ENCODE measurements at regions not wholly inside any gene's neighbourhood (a gene's known extent, or its start where the extent isn't known, plus 50 kb on each side); places are given as distances from the start of the nearest gene placed in this dataset.

DNA sequence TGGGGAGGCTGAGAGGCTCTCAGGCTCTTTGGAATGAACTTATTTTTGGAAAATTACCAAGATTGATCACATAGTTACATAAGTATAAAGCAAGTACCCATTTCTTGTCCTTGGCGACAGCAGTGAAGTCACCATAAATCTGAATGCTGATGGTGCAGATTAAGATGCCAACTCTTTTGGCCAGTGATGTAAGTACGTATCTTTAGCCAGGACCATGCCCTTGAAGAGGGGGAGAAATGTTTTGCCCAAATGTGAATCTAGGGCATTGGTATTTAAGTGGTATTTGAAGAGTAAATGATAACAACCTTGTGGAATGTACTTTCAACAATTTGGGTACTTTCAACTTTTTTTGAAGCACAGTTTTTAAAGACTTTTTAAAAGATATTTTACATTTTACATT, 68.2 kb upstream of the RAD23B start:
- TF ChIP-seq, protein P1, sequence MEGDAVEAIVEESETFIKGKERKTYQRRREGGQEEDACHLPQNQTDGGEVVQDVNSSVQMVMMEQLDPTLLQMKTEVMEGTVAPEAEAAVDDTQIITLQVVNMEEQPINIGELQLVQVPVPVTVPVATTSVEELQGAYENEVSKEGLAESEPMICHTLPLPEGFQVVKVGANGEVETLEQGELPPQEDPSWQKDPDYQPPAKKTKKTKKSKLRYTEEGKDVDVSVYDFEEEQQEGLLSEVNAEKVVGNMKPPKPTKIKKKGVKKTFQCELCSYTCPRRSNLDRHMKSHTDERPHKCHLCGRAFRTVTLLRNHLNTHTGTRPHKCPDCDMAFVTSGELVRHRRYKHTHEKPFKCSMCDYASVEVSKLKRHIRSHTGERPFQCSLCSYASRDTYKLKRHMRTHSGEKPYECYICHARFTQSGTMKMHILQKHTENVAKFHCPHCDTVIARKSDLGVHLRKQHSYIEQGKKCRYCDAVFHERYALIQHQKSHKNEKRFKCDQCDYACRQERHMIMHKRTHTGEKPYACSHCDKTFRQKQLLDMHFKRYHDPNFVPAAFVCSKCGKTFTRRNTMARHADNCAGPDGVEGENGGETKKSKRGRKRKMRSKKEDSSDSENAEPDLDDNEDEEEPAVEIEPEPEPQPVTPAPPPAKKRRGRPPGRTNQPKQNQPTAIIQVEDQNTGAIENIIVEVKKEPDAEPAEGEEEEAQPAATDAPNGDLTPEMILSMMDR (IDR thresholded peaks at IDR 0.05): no peak
- no peak for TF ChIP-seq POLR2A (IDR thresholded peaks at IDR 0.05)
- TF ChIP-seq EP300 (IDR thresholded peaks at IDR 0.05): no peak
- no peak for TF ChIP-seq POLR2AphosphoS5 (IDR thresholded peaks at IDR 0.05)

Data from sigmoid colon (tissue), 4 donors.